ENCODE measurements at regions not wholly inside any gene's neighbourhood (a gene's known extent, or its start where the extent isn't known, plus 50 kb on each side); places are given as distances from the start of the nearest gene placed in this dataset.

- POLR2A ChIA-PET, result no interaction called here
- Histone ChIP-seq H3K27me3 (ENCODE audit: control insufficient read depth, insufficient read depth, low read length) (no peaks in the 10 kb centered on the region), H3K4me3 (ENCODE audit: low read depth in 2 of 2, low read length in 2 of 2) (no peak overlapping the region), H3K4me1 (ENCODE audit: control insufficient read depth, insufficient read depth, low read length) (no peaks in the 10 kb centered on the region), H3K27ac (ENCODE audit: low read length) (no peak overlapping the region), H3K36me3 (ENCODE audit: control insufficient read depth, insufficient read depth, low read length) (no peaks in the 10 kb centered on the region), H3K9me3 (ENCODE audit: control insufficient read depth, insufficient read depth, low read depth, low read length) (no peaks in the 10 kb centered on the region)
- intact Hi-C loops (cut with micrococcal nuclease; ENCODE audit: unreplicated experiment), result no loop called here
- DNase-seq (ENCODE audit: low read depth, low spot score), result no peak
- BruUV-seq (replicated peaks), result no TSS peak
- in situ Hi-C loops (cut with HindIII; ENCODE audit: low pct_unique_long_range_greater_than_20kb, low sequenced_read_pairs), result no loop called here
- no peak for TF ChIP-seq CTCF (IDR thresholded peaks at IDR 0.05)
- ATAC-seq, result no peak
- CTCF ChIA-PET, result no interaction called here
Observed at GRCh38 chr16:64060631-64061030, 1061.2 kb downstream of the CDH11 start.

GRCh38 chr16:64058685-64059084 lies 1063.2 kb downstream of the CDH11 start:
- BruUV-seq (replicated peaks), result no TSS peak
- Histone ChIP-seq H3K4me1 (ENCODE audit: control insufficient read depth, insufficient read depth, low read length) (no peaks in the 10 kb centered on the region), H3K9me3 (ENCODE audit: control insufficient read depth, insufficient read depth, low read depth, low read length) (no peaks in the 10 kb centered on the region), H3K4me3 (ENCODE audit: low read depth in 2 of 2, low read length in 2 of 2) (no peak overlapping the region), H3K27me3 (ENCODE audit: control insufficient read depth, insufficient read depth, low read length) (no peaks in the 10 kb centered on the region), H3K36me3 (ENCODE audit: control insufficient read depth, insufficient read depth, low read length) (no peaks in the 10 kb centered on the region), H3K27ac (ENCODE audit: low read length) (no peak overlapping the region)
- in situ Hi-C loops (cut with HindIII; ENCODE audit: low pct_unique_long_range_greater_than_20kb, low sequenced_read_pairs) (no loop called here), intact Hi-C loops (cut with micrococcal nuclease; ENCODE audit: unreplicated experiment) (loop anchor here (10.0 kb wide), 2 partner anchors 594 to 694 kb away; no protein-coding TSS in a partner anchor)
- POLR2A ChIA-PET, result no interaction called here
- TF ChIP-seq SIN3A (IDR thresholded peaks at IDR 0.05; ENCODE audit: borderline replicate concordance, insufficient read depth, low read depth, low read length) (no peak), TCF7L2 (IDR thresholded peaks at IDR 0.05; ENCODE audit: low read depth, low read length) (no peak), POLR2AphosphoS5 (IDR thresholded peaks at IDR 0.05; ENCODE audit: low read depth, low read length) (no peak), CTCF (IDR thresholded peaks at IDR 0.05) (no peak)
- TF ChIP-seq, protein P1, sequence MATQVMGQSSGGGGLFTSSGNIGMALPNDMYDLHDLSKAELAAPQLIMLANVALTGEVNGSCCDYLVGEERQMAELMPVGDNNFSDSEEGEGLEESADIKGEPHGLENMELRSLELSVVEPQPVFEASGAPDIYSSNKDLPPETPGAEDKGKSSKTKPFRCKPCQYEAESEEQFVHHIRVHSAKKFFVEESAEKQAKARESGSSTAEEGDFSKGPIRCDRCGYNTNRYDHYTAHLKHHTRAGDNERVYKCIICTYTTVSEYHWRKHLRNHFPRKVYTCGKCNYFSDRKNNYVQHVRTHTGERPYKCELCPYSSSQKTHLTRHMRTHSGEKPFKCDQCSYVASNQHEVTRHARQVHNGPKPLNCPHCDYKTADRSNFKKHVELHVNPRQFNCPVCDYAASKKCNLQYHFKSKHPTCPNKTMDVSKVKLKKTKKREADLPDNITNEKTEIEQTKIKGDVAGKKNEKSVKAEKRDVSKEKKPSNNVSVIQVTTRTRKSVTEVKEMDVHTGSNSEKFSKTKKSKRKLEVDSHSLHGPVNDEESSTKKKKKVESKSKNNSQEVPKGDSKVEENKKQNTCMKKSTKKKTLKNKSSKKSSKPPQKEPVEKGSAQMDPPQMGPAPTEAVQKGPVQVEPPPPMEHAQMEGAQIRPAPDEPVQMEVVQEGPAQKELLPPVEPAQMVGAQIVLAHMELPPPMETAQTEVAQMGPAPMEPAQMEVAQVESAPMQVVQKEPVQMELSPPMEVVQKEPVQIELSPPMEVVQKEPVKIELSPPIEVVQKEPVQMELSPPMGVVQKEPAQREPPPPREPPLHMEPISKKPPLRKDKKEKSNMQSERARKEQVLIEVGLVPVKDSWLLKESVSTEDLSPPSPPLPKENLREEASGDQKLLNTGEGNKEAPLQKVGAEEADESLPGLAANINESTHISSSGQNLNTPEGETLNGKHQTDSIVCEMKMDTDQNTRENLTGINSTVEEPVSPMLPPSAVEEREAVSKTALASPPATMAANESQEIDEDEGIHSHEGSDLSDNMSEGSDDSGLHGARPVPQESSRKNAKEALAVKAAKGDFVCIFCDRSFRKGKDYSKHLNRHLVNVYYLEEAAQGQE (IDR thresholded peaks at IDR 0.05; ENCODE audit: insufficient read depth in 1 of 2, low read depth in 2 of 2, low read length in 1 of 2), result no peak
- ATAC-seq, result no peak
- CTCF ChIA-PET, result no interaction called here
- no peak for DNase-seq (ENCODE audit: low read depth, low spot score)

- Histone ChIP-seq H3K36me3 (ENCODE audit: control insufficient read depth, insufficient read depth, low read length) (no peaks in the 10 kb centered on the region), H3K27ac (ENCODE audit: low read length) (no peak overlapping the region), H3K27me3 (ENCODE audit: control insufficient read depth, insufficient read depth, low read length) (no peaks in the 10 kb centered on the region), H3K4me3 (ENCODE audit: low read depth in 2 of 2, low read length in 2 of 2) (no peak overlapping the region), H3K9me3 (ENCODE audit: control insufficient read depth, insufficient read depth, low read depth, low read length) (no peaks in the 10 kb centered on the region), H3K4me1 (ENCODE audit: control insufficient read depth, insufficient read depth, low read length) (no peaks in the 10 kb centered on the region)
- in situ Hi-C loops (cut with HindIII; ENCODE audit: low pct_unique_long_range_greater_than_20kb, low sequenced_read_pairs), result no loop called here
- peak; percentile 4 for DNase-seq (ENCODE audit: low read depth, low spot score)
- CTCF ChIA-PET, result no interaction called here
- intact Hi-C loops (cut with micrococcal nuclease; ENCODE audit: unreplicated experiment), result loop anchor here (10.0 kb wide), 2 partner anchors 587 to 687 kb away; no protein-coding TSS in a partner anchor
- TF ChIP-seq TCF7L2 (IDR thresholded peaks at IDR 0.05; ENCODE audit: low read depth, low read length), result no peak
- no peak for TF ChIP-seq SIN3A (IDR thresholded peaks at IDR 0.05; ENCODE audit: borderline replicate concordance, insufficient read depth, low read depth, low read length)
- TF ChIP-seq CTCF (IDR thresholded peaks at IDR 0.05), result peak; percentile 43; the same call in 1 of the 2 replicates
- no peak for ATAC-seq
- POLR2A ChIA-PET, result no interaction called here
- no TSS peak for BruUV-seq (replicated peaks)
Observed at GRCh38 chr16:64051824-64052223, 1070.0 kb downstream of the CDH11 start.
